ENCODE measurements at regions not wholly inside any gene's neighbourhood (a gene's known extent, or its start where the extent isn't known, plus 50 kb on each side); places are given as distances from the start of the nearest gene placed in this dataset.

DNA sequence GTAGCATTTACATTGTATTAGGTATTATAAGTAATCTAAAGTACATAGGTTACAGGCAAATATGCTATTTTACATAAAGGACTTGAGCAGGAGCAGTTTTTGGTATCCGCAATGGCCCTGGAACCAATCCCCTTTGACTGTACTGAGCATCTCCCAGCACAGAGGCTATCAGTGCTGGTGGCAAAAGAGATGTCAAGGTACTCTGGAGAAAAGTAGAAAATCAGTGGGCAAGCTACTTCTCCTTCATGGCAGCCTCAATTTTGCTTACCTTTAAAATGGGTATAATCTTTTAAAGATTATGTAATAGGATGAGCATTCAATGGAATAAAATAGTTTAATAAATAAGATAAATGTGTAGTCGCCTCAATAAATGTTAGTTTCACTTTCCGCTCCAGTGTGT lies 56.7 kb upstream of the LMCD1 start:
- no peak for DNase-seq
- no peaks in the 10 kb centered on the region for H3K9me3 ChIP-seq (ENCODE audit: control insufficient read depth, low read length)
- H3K4me1 ChIP-seq (ENCODE audit: control insufficient read depth, insufficient read depth, low read length, poor library complexity, severe bottlenecking): no peaks in the 10 kb centered on the region
- no peaks in the 10 kb centered on the region for H3K36me3 ChIP-seq (ENCODE audit: control insufficient read depth, insufficient read depth, low read length)
- H3K27ac ChIP-seq (ENCODE audit: insufficient read depth, low read length, poor library complexity, severe bottlenecking): no peak overlapping the region
- no peak overlapping the region for H3K4me3 ChIP-seq (ENCODE audit: insufficient read depth, low read depth, low read length, poor library complexity, severe bottlenecking)
- H3K27me3 ChIP-seq (replicated peaks; ENCODE audit: control insufficient read depth, insufficient read depth, low read length, poor library complexity, severe bottlenecking): no peaks in the 10 kb centered on the region

DNA sequence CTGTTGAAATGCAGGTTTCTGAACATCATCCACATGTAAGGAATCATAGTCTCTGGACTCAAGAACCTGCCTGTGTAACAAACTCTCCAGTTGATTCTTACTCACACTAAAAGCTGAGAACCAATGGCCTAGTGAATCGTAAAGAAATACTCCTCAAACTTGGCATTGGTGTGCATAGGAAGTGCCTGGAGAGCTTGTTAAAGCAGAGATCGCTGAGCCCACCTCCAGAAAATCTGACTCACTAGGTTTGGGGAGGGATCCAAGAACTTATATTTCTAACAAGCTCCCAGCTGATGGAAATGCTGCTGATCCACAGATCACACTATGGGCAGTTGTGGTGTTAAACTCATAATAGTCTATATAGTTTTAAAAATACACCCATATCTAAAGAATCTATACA lies 55.8 kb upstream of the LMCD1 start:
- Histone ChIP-seq H3K4me3 (ENCODE audit: insufficient read depth, low read depth, low read length, poor library complexity, severe bottlenecking) (no peak overlapping the region), H3K9me3 (ENCODE audit: control insufficient read depth, low read length) (no peaks in the 10 kb centered on the region), H3K4me1 (ENCODE audit: control insufficient read depth, insufficient read depth, low read length, poor library complexity, severe bottlenecking) (no peaks in the 10 kb centered on the region), H3K27me3 (replicated peaks; ENCODE audit: control insufficient read depth, insufficient read depth, low read length, poor library complexity, severe bottlenecking) (no peaks in the 10 kb centered on the region), H3K36me3 (ENCODE audit: control insufficient read depth, insufficient read depth, low read length) (no peaks in the 10 kb centered on the region), H3K27ac (ENCODE audit: insufficient read depth, low read length, poor library complexity, severe bottlenecking) (no peak overlapping the region)
- DNase-seq: no peak

DNA sequence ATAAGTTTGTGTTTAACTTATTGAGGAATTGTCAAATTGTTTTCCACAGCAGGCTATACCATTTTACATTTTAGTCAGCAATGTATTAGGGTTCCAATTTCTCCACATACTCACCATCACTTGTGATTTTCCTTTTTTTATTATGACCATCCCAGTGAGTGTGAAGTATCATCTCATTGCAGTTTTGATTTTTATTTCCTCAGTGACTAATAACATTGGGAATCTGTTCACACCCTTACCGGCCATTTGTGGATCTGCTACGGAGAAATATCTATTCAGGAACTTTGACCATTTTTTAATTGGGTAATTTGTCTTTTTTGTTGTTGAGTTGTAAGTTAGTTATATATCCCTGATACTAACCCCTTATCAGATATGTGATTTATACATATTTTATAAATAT lies 54.8 kb upstream of the LMCD1 start:
- no peak overlapping the region for H3K4me3 ChIP-seq (ENCODE audit: insufficient read depth, low read depth, low read length, poor library complexity, severe bottlenecking)
- DNase-seq: no peak
- H3K27me3 ChIP-seq (replicated peaks; ENCODE audit: control insufficient read depth, insufficient read depth, low read length, poor library complexity, severe bottlenecking): no peaks in the 10 kb centered on the region
- H3K9me3 ChIP-seq (ENCODE audit: control insufficient read depth, low read length): no peaks in the 10 kb centered on the region
- H3K4me1 ChIP-seq (ENCODE audit: control insufficient read depth, insufficient read depth, low read length, poor library complexity, severe bottlenecking): no peaks in the 10 kb centered on the region
- H3K36me3 ChIP-seq (ENCODE audit: control insufficient read depth, insufficient read depth, low read length): no peaks in the 10 kb centered on the region
- H3K27ac ChIP-seq (ENCODE audit: insufficient read depth, low read length, poor library complexity, severe bottlenecking): no peak overlapping the region

DNA sequence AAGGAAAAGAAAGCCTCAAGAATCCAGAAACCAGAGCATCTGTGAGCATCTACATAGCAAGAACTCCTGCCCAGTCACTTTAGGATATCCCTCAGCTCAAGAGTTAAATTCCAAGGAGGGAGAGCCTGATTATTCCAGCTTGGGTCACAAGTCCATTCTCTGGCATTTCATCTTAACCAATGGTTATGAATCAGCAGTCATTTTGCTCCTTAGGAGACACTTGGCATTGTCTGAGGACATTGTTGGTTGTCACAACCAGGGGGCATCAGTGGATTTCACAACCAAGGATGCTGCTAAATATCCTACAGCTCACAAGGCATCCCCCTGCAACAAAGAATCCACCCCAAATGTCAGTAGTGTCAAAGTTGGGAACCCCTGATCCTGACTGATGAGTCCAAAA lies 51.0 kb upstream of the LMCD1 start:
- Histone ChIP-seq H3K36me3 (ENCODE audit: control insufficient read depth, insufficient read depth, low read length) (no peaks in the 10 kb centered on the region), H3K4me3 (ENCODE audit: insufficient read depth, low read depth, low read length, poor library complexity, severe bottlenecking) (no peak overlapping the region), H3K9me3 (ENCODE audit: control insufficient read depth, low read length) (no peaks in the 10 kb centered on the region), H3K27ac (ENCODE audit: insufficient read depth, low read length, poor library complexity, severe bottlenecking) (no peak overlapping the region), H3K4me1 (ENCODE audit: control insufficient read depth, insufficient read depth, low read length, poor library complexity, severe bottlenecking) (no peaks in the 10 kb centered on the region), H3K27me3 (replicated peaks; ENCODE audit: control insufficient read depth, insufficient read depth, low read length, poor library complexity, severe bottlenecking) (no peaks in the 10 kb centered on the region)
- no peak for DNase-seq

DNA sequence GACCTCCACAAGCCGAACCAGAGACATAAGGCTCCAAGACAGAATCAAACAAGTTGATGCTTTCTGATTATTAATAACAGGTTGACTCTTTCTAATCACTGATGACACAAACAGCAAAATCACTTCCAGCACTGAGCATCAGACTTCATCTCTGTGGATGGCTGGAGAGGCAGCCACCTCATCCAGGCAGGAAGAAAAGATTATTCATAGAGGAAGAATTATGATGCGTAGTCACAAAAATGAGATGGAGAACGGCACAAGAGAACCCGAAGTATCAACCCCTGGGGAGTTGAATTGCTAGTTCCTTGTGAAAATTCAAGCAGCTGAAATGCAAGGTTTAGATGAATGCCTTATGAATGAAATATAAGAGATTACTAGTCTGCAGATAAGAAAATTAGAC lies 49.9 kb upstream of the LMCD1 start:
- Histone ChIP-seq H3K27me3 (replicated peaks; ENCODE audit: control insufficient read depth, insufficient read depth, low read length, poor library complexity, severe bottlenecking) (no peaks in the 10 kb centered on the region), H3K9me3 (ENCODE audit: control insufficient read depth, low read length) (no peaks in the 10 kb centered on the region), H3K27ac (ENCODE audit: insufficient read depth, low read length, poor library complexity, severe bottlenecking) (no peak overlapping the region), H3K4me3 (ENCODE audit: insufficient read depth, low read depth, low read length, poor library complexity, severe bottlenecking) (no peak overlapping the region), H3K4me1 (ENCODE audit: control insufficient read depth, insufficient read depth, low read length, poor library complexity, severe bottlenecking) (no peaks in the 10 kb centered on the region), H3K36me3 (ENCODE audit: control insufficient read depth, insufficient read depth, low read length) (no peaks in the 10 kb centered on the region)
- no peak for DNase-seq
